ENCODE measurements at regions not wholly inside any gene's neighbourhood (a gene's known extent, or its start where the extent isn't known, plus 50 kb on each side); places are given as distances from the start of the nearest gene placed in this dataset.

- no peak for DNase-seq
These were observed 416.6 kb upstream of the TRIB2 start for GRCh38 chr2:12300019-12300602.

GRCh38 chr2:12300927-12301326 lies 415.8 kb upstream of the TRIB2 start:
- no peak for DNase-seq

GRCh38 chr2:12302140-12302539 lies 414.6 kb upstream of the TRIB2 start:
- DNase-seq: peak; percentile 50

GRCh38 chr2:12302691-12303090 lies 414.0 kb upstream of the TRIB2 start:
- DNase-seq: no peak

GRCh38 chr2:12303181-12304030 lies 413.3 kb upstream of the TRIB2 start:
- DNase-seq: peak; percentile 51

- no peak for DNase-seq
These were observed 412.1 kb upstream of the TRIB2 start for GRCh38 chr2:12304564-12305171.

GRCh38 chr2:12305931-12306330 lies 410.8 kb upstream of the TRIB2 start:
- DNase-seq: no peak

- no peak for DNase-seq
These were observed 406.3 kb upstream of the TRIB2 start for GRCh38 chr2:12310399-12310798.

GRCh38 chr2:12313445-12314126 lies 403.1 kb upstream of the TRIB2 start:
- DNase-seq: no peak

- no peak for DNase-seq
These were observed 402.5 kb upstream of the TRIB2 start for GRCh38 chr2:12314127-12314760.

GRCh38 chr2:12315224-12315623 lies 401.5 kb upstream of the TRIB2 start:
- DNase-seq: no peak

GRCh38 chr2:12316476-12316875 lies 400.3 kb upstream of the TRIB2 start:
- DNase-seq: no peak

- no peak for DNase-seq
These were observed 399.4 kb upstream of the TRIB2 start for GRCh38 chr2:12317286-12317685.

- no peak for DNase-seq
These were observed 398.8 kb upstream of the TRIB2 start for GRCh38 chr2:12317814-12318426.

GRCh38 chr2:12318427-12319057 lies 398.2 kb upstream of the TRIB2 start:
- no peak for DNase-seq

- no peak for DNase-seq
These were observed 396.6 kb upstream of the TRIB2 start for GRCh38 chr2:12320027-12320734.

GRCh38 chr2:12320991-12321641 lies 395.6 kb upstream of the TRIB2 start:
- DNase-seq: no peak

- DNase-seq: no peak
These were observed 394.9 kb upstream of the TRIB2 start for GRCh38 chr2:12321886-12322285.

GRCh38 chr2:12325806-12326205 lies 390.9 kb upstream of the TRIB2 start:
- DNase-seq: peak; percentile 16

GRCh38 chr2:12326449-12327190 lies 390.1 kb upstream of the TRIB2 start:
- peak; percentile 32 for DNase-seq
